Astrocyte (in vitro differentiated cells and primary cell): ENCODE measurements at regions not wholly inside any gene's neighbourhood (a gene's known extent, or its start where the extent isn't known, plus 50 kb on each side); places are given as distances from the start of the nearest gene placed in this dataset.

Source experiments
- DNase-seq: peaks from one replicate; pipeline ENCODE4 v3.0.0-alpha.2; 2010; ENCODE audit warnings: low read depth
- FAIRE-seq: peaks from 2 replicates; lab custom pipeline; 2011; peaks lifted over from hg19 to GRCh38; lab: Jason Lieb, UNC
- H2AFZ ChIP-seq: 2 replicates; pipeline ENCODE4 v1.6.0; 2012; ENCODE audit warnings: low read depth, low read length, inconsistent platforms
- H3K27ac ChIP-seq: 2 replicates; pipeline ENCODE4 v1.5.1; 2011; ENCODE audit warnings: low read depth, low read length, inconsistent platforms
- H3K27me3 ChIP-seq: 2 replicates; pipeline ENCODE4 v1.6.0; 2011; ENCODE audit warnings: low read length, inconsistent platforms; ENCODE audit not compliant: insufficient read depth
- H3K36me3 ChIP-seq: 2 replicates; pipeline ENCODE4 v1.5.1; 2011; ENCODE audit warnings: low read length, inconsistent platforms; ENCODE audit not compliant: insufficient read depth
- H3K4me1 ChIP-seq: 2 replicates; pipeline ENCODE4 v1.5.1; 2011; ENCODE audit warnings: low read length, inconsistent platforms; ENCODE audit not compliant: insufficient read depth
- H3K4me2 ChIP-seq: 2 replicates; pipeline ENCODE4 v1.6.0; 2012; ENCODE audit warnings: low read length, inconsistent platforms
- H3K4me3 ChIP-seq: 2 replicates; pipeline ENCODE4 v1.5.1; 2011; ENCODE audit warnings: low read depth, mild to moderate bottlenecking, low read length, inconsistent platforms; ENCODE audit not compliant: insufficient read depth
- H3K79me2 ChIP-seq: 2 replicates; pipeline ENCODE4 v1.6.0; 2012; ENCODE audit warnings: mild to moderate bottlenecking, low read length, inconsistent platforms; ENCODE audit not compliant: insufficient read depth
- H3K9ac ChIP-seq: 2 replicates; pipeline ENCODE4 v1.6.0; 2012; ENCODE audit warnings: mild to moderate bottlenecking, low read length, inconsistent platforms
- H3K9me3 ChIP-seq: 2 replicates; pipeline ENCODE4 v1.5.1; 2012; ENCODE audit warnings: low read depth, mild to moderate bottlenecking, low read length, inconsistent platforms; ENCODE audit not compliant: insufficient read depth
- H4K20me1 ChIP-seq: 2 replicates; pipeline ENCODE4 v1.6.0; 2012; ENCODE audit warnings: low read length, inconsistent platforms; ENCODE audit not compliant: insufficient read depth
- H3K27ac Mint-ChIP-seq: one replicate; pipeline ENCODE4 v1.8.0; 2021; ENCODE audit warnings: mild to moderate bottlenecking, mixed read lengths; ENCODE audit not compliant: unreplicated experiment
- H3K27me3 Mint-ChIP-seq: one replicate; pipeline ENCODE4 v1.8.0; 2021; ENCODE audit warnings: low read depth, mixed read lengths; ENCODE audit not compliant: unreplicated experiment
- H3K36me3 Mint-ChIP-seq: one replicate; pipeline ENCODE4 v1.8.0; 2021; ENCODE audit warnings: low read depth, mixed read lengths; ENCODE audit not compliant: unreplicated experiment
- H3K4me1 Mint-ChIP-seq: one replicate; pipeline ENCODE4 v1.8.0; 2021; ENCODE audit warnings: low read depth, mixed read lengths; ENCODE audit not compliant: unreplicated experiment
- H3K4me3 Mint-ChIP-seq: one replicate; pipeline ENCODE4 v1.8.0; 2021; ENCODE audit warnings: mild to moderate bottlenecking, moderate library complexity, mixed read lengths; ENCODE audit not compliant: unreplicated experiment
- H3K9me3 Mint-ChIP-seq: one replicate; pipeline ENCODE4 v1.8.0; 2021; ENCODE audit warnings: mild to moderate bottlenecking, mixed read lengths; ENCODE audit not compliant: unreplicated experiment
- CTCF ChIP-seq: IDR thresholded peaks from 2 replicates; pipeline ENCODE4 v1.5.1; 2011; ENCODE audit warnings: low read depth, mild to moderate bottlenecking, inconsistent platforms, low read length, moderate library complexity; ENCODE audit not compliant: insufficient read depth
- EZH2 ChIP-seq: IDR thresholded peaks from 2 replicates; pipeline ENCODE4 v1.6.1; 2012; ENCODE audit warnings: mild to moderate bottlenecking, low read length, inconsistent platforms; ENCODE audit not compliant: insufficient read depth

- Mint-ChIP-seq H3K27ac (no peak overlapping the region), H3K4me1 (peaks cover 4% of the 10 kb centered on the region), H3K9me3 (peaks cover 19% of the 10 kb centered on the region), H3K36me3 (no peaks in the 10 kb centered on the region), H3K27me3 (peaks cover 38% of the 10 kb centered on the region), H3K4me3 (no peak overlapping the region)
- no peak for TF ChIP-seq EZH2
- TF ChIP-seq CTCF, result no peak
- DNase-seq (no peak), FAIRE-seq (no peak)
- H2AFZ ChIP-seq, result no peak overlapping the region
- no peak overlapping the region for H3K4me3 ChIP-seq
- no peaks in the 10 kb centered on the region for H4K20me1 ChIP-seq
- no peak overlapping the region for H3K27ac ChIP-seq
- no peaks in the 10 kb centered on the region for H3K79me2 ChIP-seq
- no peak overlapping the region for H3K4me2 ChIP-seq
- H3K27me3 ChIP-seq, result no peaks in the 10 kb centered on the region
- H3K4me1 ChIP-seq, result peaks cover 7% of the 10 kb centered on the region
- H3K9me3 ChIP-seq, result peaks cover 4% of the 10 kb centered on the region
- H3K9ac ChIP-seq, result no peak overlapping the region
- H3K36me3 ChIP-seq, result no peaks in the 10 kb centered on the region
Observed at GRCh38 chr10:78780551-78780961, 288.2 kb upstream of the ZMIZ1 start.

GRCh38 chr10:78781251-78781913 lies 287.4 kb upstream of the ZMIZ1 start:
- Histone ChIP-seq H3K9ac (no peak overlapping the region), H2AFZ (no peak overlapping the region), H3K36me3 (no peaks in the 10 kb centered on the region), H3K27me3 (no peaks in the 10 kb centered on the region), H3K4me3 (no peak overlapping the region), H4K20me1 (no peaks in the 10 kb centered on the region), H3K4me2 (no peak overlapping the region), H3K9me3 (peaks cover 4% of the 10 kb centered on the region), H3K4me1 (peaks cover 7% of the 10 kb centered on the region), H3K27ac (no peak overlapping the region), H3K79me2 (no peaks in the 10 kb centered on the region)
- DNase-seq (no peak), FAIRE-seq (no peak)
- H3K36me3 Mint-ChIP-seq, result no peaks in the 10 kb centered on the region
- H3K9me3 Mint-ChIP-seq, result peaks cover 19% of the 10 kb centered on the region
- no peak overlapping the region for H3K4me3 Mint-ChIP-seq
- TF ChIP-seq CTCF (no peak), EZH2 (no peak)
- no peak overlapping the region for H3K27ac Mint-ChIP-seq
- peaks cover 40% of the 10 kb centered on the region for H3K27me3 Mint-ChIP-seq
- peaks cover under 1% of the 10 kb centered on the region for H3K4me1 Mint-ChIP-seq

GRCh38 chr10:78781991-78782390 lies 286.8 kb upstream of the ZMIZ1 start:
- Mint-ChIP-seq H3K27ac (no peak overlapping the region), H3K9me3 (peaks cover 19% of the 10 kb centered on the region), H3K4me3 (no peak overlapping the region), H3K4me1 (no peaks in the 10 kb centered on the region), H3K27me3 (peaks cover 40% of the 10 kb centered on the region), H3K36me3 (no peaks in the 10 kb centered on the region)
- H2AFZ ChIP-seq, result no peak overlapping the region
- H3K27me3 ChIP-seq, result no peaks in the 10 kb centered on the region
- H3K4me3 ChIP-seq, result no peak overlapping the region
- no peaks in the 10 kb centered on the region for H3K36me3 ChIP-seq
- DNase-seq, result no peak
- H3K9ac ChIP-seq, result no peak overlapping the region
- peaks cover 4% of the 10 kb centered on the region for H3K9me3 ChIP-seq
- H3K79me2 ChIP-seq, result no peaks in the 10 kb centered on the region
- H4K20me1 ChIP-seq, result no peaks in the 10 kb centered on the region
- H3K4me2 ChIP-seq, result no peak overlapping the region
- no peak overlapping the region for H3K27ac ChIP-seq
- TF ChIP-seq EZH2 (no peak), CTCF (no peak)
- FAIRE-seq, result no peak
- peaks cover 7% of the 10 kb centered on the region for H3K4me1 ChIP-seq
